IMR-90 (cell line): ENCODE measurements at regions not wholly inside any gene's neighbourhood (a gene's known extent, or its start where the extent isn't known, plus 50 kb on each side); places are given as distances from the start of the nearest gene placed in this dataset.

Experiments
- ATAC-seq: fragments of 200-7000 bp; cut with Tn5 transposase; 2 replicates; pipeline ENCODE4 v1.9.1; 2020; ENCODE audit warnings: low read depth, mild to moderate bottlenecking, moderate library complexity
- BruUV-seq: library from RNA; stranded (reverse); fragments of 400-500 nt; replicated peaks from 2 replicates; lab custom pipeline; 2021; lab: Mats Ljungman, UMichigan
- CTCF ChIA-PET: fragments of 300-600 bp; formaldehyde crosslinking; extraction: SDS; loops from one replicate; lab custom pipeline; 2021; ENCODE audit warnings: antibody characterized with exemption; lab: Yijun Ruan, JAX
- POLR2A ChIA-PET: fragments of 300-600 bp; sonication (Branson Sonifier 250); formaldehyde crosslinking; loops from one replicate; lab custom pipeline; 2022; ENCODE audit warnings: antibody characterized with exemption; ENCODE audit not compliant: unreplicated experiment; lab: Charles Lee
- DNase-seq: peaks from one replicate; pipeline ENCODE4 v3.0.0; 2013
- H2AFZ ChIP-seq: replicated peaks from 2 replicates; pipeline ENCODE3; 2013; ENCODE audit warnings: low read length, mild to moderate bottlenecking; ENCODE audit not compliant: poor library complexity
- H2AK5ac ChIP-seq: 2 replicates; pipeline ENCODE4 v1.6.1; 2013; ENCODE audit warnings: low read depth, low read length, inconsistent platforms
- H2AK9ac ChIP-seq: replicated peaks from 2 replicates; pipeline ENCODE3; 2013; ENCODE audit warnings: mild to moderate bottlenecking, low read depth, low read length, moderate library complexity; ENCODE audit not compliant: poor library complexity
- H2BK120ac ChIP-seq: 2 replicates; pipeline ENCODE4 v1.6.1; 2013; ENCODE audit warnings: low read depth, low read length, inconsistent platforms
- H2BK15ac ChIP-seq: 3 replicates; pipeline ENCODE4 v1.6.1; 2013; ENCODE audit warnings: low read depth, low read length, inconsistent platforms
- H2BK20ac ChIP-seq: 2 replicates; pipeline ENCODE4 v1.6.1; 2013; ENCODE audit warnings: low read depth, mild to moderate bottlenecking, inconsistent platforms, low read length, moderate library complexity
- H2BK5ac ChIP-seq: 2 replicates; pipeline ENCODE4 v1.6.1; 2013; ENCODE audit warnings: mild to moderate bottlenecking, low read depth, low read length, inconsistent platforms; ENCODE audit not compliant: poor library complexity, severe bottlenecking
- H3K14ac ChIP-seq: replicated peaks from 2 replicates; pipeline ENCODE4 v1.6.1; 2013; ENCODE audit warnings: low read depth, low read length, inconsistent platforms
- H3K18ac ChIP-seq: 2 replicates; pipeline ENCODE4 v1.6.1; 2013; ENCODE audit warnings: low read depth, low read length, control low read depth
- H3K23ac ChIP-seq: 2 replicates; pipeline ENCODE4 v1.6.1; 2013; ENCODE audit warnings: low read depth, low read length, inconsistent platforms
- H3K27ac ChIP-seq: 2 replicates; pipeline ENCODE4 v1.5.1; 2013; ENCODE audit warnings: mild to moderate bottlenecking, control low read depth, low read length; ENCODE audit not compliant: insufficient read depth
- H3K27me3 ChIP-seq: 2 replicates; pipeline ENCODE4 v1.6.1; 2013; ENCODE audit warnings: low read length; ENCODE audit not compliant: control insufficient read depth, insufficient read depth
- H3K36me3 ChIP-seq: 2 replicates; pipeline ENCODE4 v1.6.1; 2013; ENCODE audit warnings: low read length, mixed read lengths; ENCODE audit not compliant: control insufficient read depth, insufficient read depth
- H3K4ac ChIP-seq: 2 replicates; pipeline ENCODE4 v1.6.1; 2013; ENCODE audit warnings: low read depth, low read length, inconsistent platforms
- H3K4me1 ChIP-seq: 2 replicates; pipeline ENCODE4 v1.6.1; 2013; ENCODE audit warnings: low read length, mixed read lengths; ENCODE audit not compliant: control insufficient read depth, insufficient read depth
- H3K4me2 ChIP-seq: 2 replicates; pipeline ENCODE4 v1.6.1; 2013; ENCODE audit warnings: low read depth, mild to moderate bottlenecking, control low read depth, low read length, moderate library complexity
- H3K4me3 ChIP-seq: 2 replicates; pipeline ENCODE4 v1.5.1; 2013; ENCODE audit warnings: low read depth, mild to moderate bottlenecking, control low read depth, low read length, moderate library complexity; ENCODE audit not compliant: insufficient read depth
- H3K56ac ChIP-seq: 2 replicates; pipeline ENCODE4 v1.6.1; 2013; ENCODE audit warnings: low read length, inconsistent platforms; ENCODE audit not compliant: insufficient read depth; ENCODE audit errors: extremely low read depth
- H3K79me1 ChIP-seq, 2 experiments: 2 replicates each; pipeline ENCODE4 v1.6.1; 2013; ENCODE audit warnings: low read length in 2 of 2, inconsistent platforms in 1 of 2, low read depth in 1 of 2
- H3K9ac ChIP-seq: 2 replicates; pipeline ENCODE4 v1.6.1; 2013; ENCODE audit warnings: low read depth, low read length, control low read depth
- H3K9me1 ChIP-seq: 2 replicates; pipeline ENCODE4 v1.6.1; 2013; ENCODE audit warnings: low read length, inconsistent platforms; ENCODE audit not compliant: insufficient read depth
- H3K9me3 ChIP-seq: 2 replicates; pipeline ENCODE4 v1.6.1; 2013; ENCODE audit warnings: low read length; ENCODE audit not compliant: control insufficient read depth, insufficient read depth
- H4K20me1 ChIP-seq: 2 replicates; pipeline ENCODE4 v1.6.1; 2013; ENCODE audit warnings: low read length, inconsistent platforms; ENCODE audit not compliant: insufficient read depth
- H4K5ac ChIP-seq: 2 replicates; pipeline ENCODE4 v1.6.1; 2013; ENCODE audit warnings: mild to moderate bottlenecking, low read depth, low read length, control low read depth
- H4K8ac ChIP-seq, 2 experiments: 2 replicates each; pipeline ENCODE4 v1.6.1; 2013; ENCODE audit warnings: low read depth in 2 of 2, low read length in 2 of 2, control low read depth in 1 of 2, inconsistent platforms in 1 of 2
- H4K91ac ChIP-seq: 2 replicates; pipeline ENCODE4 v1.6.1; 2013; ENCODE audit warnings: low read depth, low read length, inconsistent platforms; ENCODE audit not compliant: insufficient read depth
- BHLHE40 ChIP-seq: fragments of 150-350 bp; IDR thresholded peaks from 2 replicates; pipeline ENCODE4 v1.6.1; 2016; ENCODE audit warnings: mild to moderate bottlenecking, low read depth, low read length
- CEBPB ChIP-seq: IDR thresholded peaks from 2 replicates; pipeline ENCODE4 v1.6.1; 2012; ENCODE audit warnings: low read depth, low read length, improper control_type of control experiment
- CHD1 ChIP-seq: IDR thresholded peaks from 2 replicates; pipeline ENCODE4 v1.6.1; 2012; ENCODE audit warnings: low read depth, low read length, improper control_type of control experiment
- FOS ChIP-seq: fragments of 150-350 bp; IDR thresholded peaks from 2 replicates; pipeline ENCODE4 v1.6.1; 2016; ENCODE audit warnings: low read depth, low read length
- MAFK ChIP-seq: IDR thresholded peaks from 2 replicates; pipeline ENCODE4 v1.6.1; 2012; ENCODE audit warnings: low read depth, low read length, improper control_type of control experiment
- MAZ ChIP-seq: IDR thresholded peaks from 2 replicates; pipeline ENCODE4 v1.6.1; 2012; ENCODE audit warnings: low read depth, mild to moderate bottlenecking, low read length, improper control_type of control experiment, moderate library complexity, borderline replicate concordance
- NFE2L2 ChIP-seq: fragments of 150-350 bp; IDR thresholded peaks from 2 replicates; pipeline ENCODE4 v1.6.1; 2016; ENCODE audit warnings: low read depth, mild to moderate bottlenecking, low read length
- RAD21 ChIP-seq: IDR thresholded peaks from 2 replicates; pipeline ENCODE4 v1.6.1; 2012; ENCODE audit warnings: low read length, improper control_type of control experiment
- RCOR1 ChIP-seq: IDR thresholded peaks from 2 replicates; pipeline ENCODE4 v1.6.1; 2012; ENCODE audit warnings: mild to moderate bottlenecking, low read length, improper control_type of control experiment; ENCODE audit not compliant: insufficient replicate concordance
- RFX5 ChIP-seq: IDR thresholded peaks from 2 replicates; pipeline ENCODE4 v1.8.0; 2012; ENCODE audit warnings: low read depth, mild to moderate bottlenecking, low read length, moderate library complexity
- SMC3 ChIP-seq: fragments of 150-350 bp; IDR thresholded peaks from 2 replicates; pipeline ENCODE4 v1.6.1; 2016; ENCODE audit warnings: low read depth, mild to moderate bottlenecking, antibody characterized with exemption, low read length, moderate library complexity
- WGBS, 2 experiments: methylation state at CpG; one replicate each; pipeline versions ENCODE4 v1.1.5 to v1.1.7; 2013; ENCODE audit warnings: missing lambda C conversion rate in 2 of 2; ENCODE audit not compliant: insufficient read length in 1 of 2; ENCODE audit errors: extremely low coverage in 2 of 2; 5-methylcytosine and 5-hydroxymethylcytosine counted together
- dilution Hi-C: fragments of 300-500 bp; cut with HindIII; formaldehyde crosslinking; loops from one replicate; pipeline ENCODE4 v1.14.3; 2018; ENCODE audit warnings: low sequenced_read_pairs; ENCODE audit not compliant: unreplicated experiment
- in situ Hi-C: fragments of 300-500 bp; cut with MboI; formaldehyde crosslinking; loops from 3 replicates; pipeline ENCODE4 v1.14.3; 2019; ENCODE audit warnings: low sequenced_read_pairs, inconsistent platforms, mixed read lengths
- intact Hi-C: fragments of 100-400 bp; cut with micrococcal nuclease; formaldehyde crosslinking; loops from 2 replicates; pipeline ENCODE4 v1.10.0; 2022
- TF ChIP-seq, protein P1 (sequence below): fragments of 150-350 bp; IDR thresholded peaks from 2 replicates; pipeline ENCODE4 v1.6.1; 2017; ENCODE audit warnings: mild to moderate bottlenecking, antibody characterized with exemption, low read length, low read depth
- TF ChIP-seq, protein P2 (sequence below): conservative IDR thresholded peaks from 2 replicates; pipeline ENCODE4 v1.5.1; 2012; ENCODE audit warnings: mild to moderate bottlenecking, low read depth, low read length, improper control_type of control experiment

DNA sequence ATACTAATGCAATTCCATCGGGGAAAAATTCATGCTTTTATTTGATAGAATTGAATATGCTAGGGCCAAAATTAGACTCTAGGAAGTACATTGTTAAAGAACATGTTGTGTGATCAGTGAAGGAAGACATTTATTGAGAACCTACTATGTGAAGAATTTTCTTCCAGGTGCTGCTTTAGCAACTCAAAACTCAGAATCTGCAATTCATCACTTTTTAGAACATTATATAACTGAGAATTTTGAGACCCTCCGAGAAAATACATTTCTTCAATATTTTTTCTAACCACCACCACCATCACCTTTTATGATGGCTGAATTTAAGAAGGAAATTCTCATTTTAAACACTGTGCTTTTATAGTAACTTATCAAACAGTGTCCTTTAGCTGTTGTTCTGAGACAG lies 315.2 kb downstream of the FIGN start:
- Histone ChIP-seq H3K18ac (no peak overlapping the region), H2BK15ac (no peak overlapping the region), H3K4me1 (no peaks in the 10 kb centered on the region), H3K23ac (no peak overlapping the region), H3K27me3 (no peaks in the 10 kb centered on the region), H3K9me3 (no peaks in the 10 kb centered on the region), H2AK5ac (no peak overlapping the region), H3K4ac (no peak overlapping the region), H2AFZ (no peak overlapping the region), H3K4me3 (no peak overlapping the region), H3K27ac (no peak overlapping the region), H2AK9ac (no peak overlapping the region), H2BK20ac (no peak overlapping the region), H3K56ac (no peak overlapping the region), H3K14ac (no peak overlapping the region), H3K79me1 (no peaks in the 10 kb centered on the region), H4K91ac (no peak overlapping the region), H3K36me3 (no peaks in the 10 kb centered on the region), H4K5ac (no peak overlapping the region), H3K9ac (no peak overlapping the region), H4K20me1 (no peaks in the 10 kb centered on the region), H2BK120ac (no peak overlapping the region), H2BK5ac (no peak overlapping the region), H3K9me1 (no peaks in the 10 kb centered on the region), H4K8ac (no peak overlapping the region), H3K4me2 (no peak overlapping the region)
- ChIA-PET POLR2A (no interaction called here), CTCF (no interaction called here)
- no TSS peak for BruUV-seq
- in situ Hi-C loops (no loop called here), dilution Hi-C loops (no loop called here), intact Hi-C loops (no loop called here)
- TF ChIP-seq RCOR1, result no peak
- TF ChIP-seq RFX5, result no peak
- TF ChIP-seq, protein P1, sequence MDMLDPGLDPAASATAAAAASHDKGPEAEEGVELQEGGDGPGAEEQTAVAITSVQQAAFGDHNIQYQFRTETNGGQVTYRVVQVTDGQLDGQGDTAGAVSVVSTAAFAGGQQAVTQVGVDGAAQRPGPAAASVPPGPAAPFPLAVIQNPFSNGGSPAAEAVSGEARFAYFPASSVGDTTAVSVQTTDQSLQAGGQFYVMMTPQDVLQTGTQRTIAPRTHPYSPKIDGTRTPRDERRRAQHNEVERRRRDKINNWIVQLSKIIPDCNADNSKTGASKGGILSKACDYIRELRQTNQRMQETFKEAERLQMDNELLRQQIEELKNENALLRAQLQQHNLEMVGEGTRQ, result no peak
- TF ChIP-seq SMC3, result no peak
- no peak for TF ChIP-seq BHLHE40
- TF ChIP-seq MAFK, result no peak
- TF ChIP-seq, protein P2, sequence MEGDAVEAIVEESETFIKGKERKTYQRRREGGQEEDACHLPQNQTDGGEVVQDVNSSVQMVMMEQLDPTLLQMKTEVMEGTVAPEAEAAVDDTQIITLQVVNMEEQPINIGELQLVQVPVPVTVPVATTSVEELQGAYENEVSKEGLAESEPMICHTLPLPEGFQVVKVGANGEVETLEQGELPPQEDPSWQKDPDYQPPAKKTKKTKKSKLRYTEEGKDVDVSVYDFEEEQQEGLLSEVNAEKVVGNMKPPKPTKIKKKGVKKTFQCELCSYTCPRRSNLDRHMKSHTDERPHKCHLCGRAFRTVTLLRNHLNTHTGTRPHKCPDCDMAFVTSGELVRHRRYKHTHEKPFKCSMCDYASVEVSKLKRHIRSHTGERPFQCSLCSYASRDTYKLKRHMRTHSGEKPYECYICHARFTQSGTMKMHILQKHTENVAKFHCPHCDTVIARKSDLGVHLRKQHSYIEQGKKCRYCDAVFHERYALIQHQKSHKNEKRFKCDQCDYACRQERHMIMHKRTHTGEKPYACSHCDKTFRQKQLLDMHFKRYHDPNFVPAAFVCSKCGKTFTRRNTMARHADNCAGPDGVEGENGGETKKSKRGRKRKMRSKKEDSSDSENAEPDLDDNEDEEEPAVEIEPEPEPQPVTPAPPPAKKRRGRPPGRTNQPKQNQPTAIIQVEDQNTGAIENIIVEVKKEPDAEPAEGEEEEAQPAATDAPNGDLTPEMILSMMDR, result no peak
- TF ChIP-seq CHD1, result no peak
- no peak for TF ChIP-seq CEBPB
- TF ChIP-seq MAZ, result no peak
- TF ChIP-seq FOS, result no peak
- no peak for TF ChIP-seq RAD21
- TF ChIP-seq NFE2L2, result no peak
- ATAC-seq, result no peak
- WGBS, 2 experiments, result no CpG with 5 or more reads among the region's 2 CpGs
- DNase-seq, result no peak
